Stomach (tissue), 4 donors: ENCODE measurements at regions not wholly inside any gene's neighbourhood (a gene's known extent, or its start where the extent isn't known, plus 50 kb on each side); places are given as distances from the start of the nearest gene placed in this dataset.

Experiments used
- CTCF ChIP-seq, 7 experiments: fragments of 450-650 bp in 4 of 7; fragments of 200-600 bp in 3 of 7; sonication (generic) in 3 of 7; IDR thresholded peaks; one replicate each; pipeline ENCODE4 v1.5.1; 2016 to 2019; ENCODE audit warnings: antibody characterized with exemption in 7 of 7, control low read depth in 2 of 7, mild to moderate bottlenecking in 1 of 7
- POLR2A ChIP-seq, 4 donors: fragments of 450-650 bp; IDR thresholded peaks; one replicate each; pipeline ENCODE4 v1.6.1; 2016; ENCODE audit warnings: antibody characterized with exemption in 4 of 4, control low read depth in 2 of 4, mild to moderate bottlenecking in 1 of 4, moderate library complexity in 1 of 4
- POLR2AphosphoS5 ChIP-seq, 3 donors: sonication (generic); formaldehyde crosslinking; IDR thresholded peaks; one replicate each; pipeline ENCODE4 v1.6.1; 2016; ENCODE audit warnings: antibody characterized with exemption in 3 of 3

- no peak for TF ChIP-seq CTCF (IDR thresholded peaks at IDR 0.05)
- TF ChIP-seq POLR2A (IDR thresholded peaks at IDR 0.05) = no peak
- TF ChIP-seq POLR2AphosphoS5 (IDR thresholded peaks at IDR 0.05) = no peak
These were observed 504.3 kb downstream of the TFEC start for GRCh38 chr7:115526278-115526677.
